GM12878 (cell line): ENCODE measurements at regions not wholly inside any gene's neighbourhood (a gene's known extent, or its start where the extent isn't known, plus 50 kb on each side); places are given as distances from the start of the nearest gene placed in this dataset.

Source experiments
- ATAC-seq: fragments of 200-7000 bp; cut with Tn5 transposase; 3 replicates; pipeline ENCODE4 v1.9.1; 2020; ENCODE audit warnings: mild to moderate bottlenecking, moderate library complexity
- BruUV-seq: library from RNA; stranded (reverse); fragments of 400-500 nt; replicated peaks from 2 replicates; lab custom pipeline; 2021; lab: Mats Ljungman, UMichigan
- CTCF ChIA-PET: fragments of 300-600 bp; sonication (Branson Sonifier 250); formaldehyde crosslinking; extraction: SDS; loops from one replicate; lab custom pipeline; 2021; ENCODE audit warnings: inconsistent platforms; lab: Yijun Ruan, JAX
- POLR2A ChIA-PET: fragments of 350-600 bp; formaldehyde crosslinking; extraction: SDS; loops from one replicate; lab custom pipeline; 2021; ENCODE audit warnings: inconsistent platforms; lab: Charles Lee
- RAD21 ChIA-PET: fragments of 300-600 bp; sonication (Branson Sonifier 250); formaldehyde crosslinking; loops from one replicate; lab custom pipeline; 2023; ENCODE audit warnings: antibody characterized with exemption; ENCODE audit not compliant: unreplicated experiment; lab: Charles Lee
- SMC1A ChIA-PET: fragments of 300-600 bp; sonication (Branson Sonifier 250); formaldehyde crosslinking; loops from one replicate; lab custom pipeline; 2023; ENCODE audit not compliant: unreplicated experiment, uncharacterized antibody; lab: Charles Lee
- DNase-seq: peaks from one replicate; pipeline ENCODE4 v3.0.0-alpha.2; 2011; ENCODE audit warnings: low read depth, low spot score
- FAIRE-seq: peaks from 3 replicates; lab custom pipeline; 2011; peaks lifted over from hg19 to GRCh38; lab: Jason Lieb, UNC
- H2AFZ ChIP-seq: 2 replicates; pipeline ENCODE4 v1.6.0; 2011; ENCODE audit warnings: low read depth, low read length, control low read depth; ENCODE audit not compliant: control insufficient read depth
- H3K27ac ChIP-seq: 2 replicates; pipeline ENCODE4 v1.5.1; 2011; ENCODE audit warnings: control low read depth; ENCODE audit not compliant: control insufficient read depth, insufficient read depth
- H3K27me3 ChIP-seq, 2 experiments: replicated peaks in 1 of 2; 2 replicates each; pipeline versions ENCODE4 v1.6.0 to v1.6.1; 2011; ENCODE audit warnings: low read length in 1 of 2; ENCODE audit not compliant: control insufficient read depth in 2 of 2, insufficient read depth in 2 of 2
- H3K36me3 ChIP-seq, 2 experiments: 2 replicates each; pipeline ENCODE4 v1.5.1; 2011; ENCODE audit warnings: low read length in 1 of 2; ENCODE audit not compliant: control insufficient read depth in 2 of 2, insufficient read depth in 2 of 2
- H3K4me1 ChIP-seq: 2 replicates; pipeline ENCODE4 v1.6.1; 2011; ENCODE audit warnings: mild to moderate bottlenecking, low read length, moderate library complexity, mixed read lengths; ENCODE audit not compliant: control insufficient read depth, insufficient read depth
- H3K4me2 ChIP-seq: 2 replicates; pipeline ENCODE4 v1.6.0; 2011; ENCODE audit warnings: control low read depth; ENCODE audit not compliant: control insufficient read depth, insufficient read depth
- H3K4me3 ChIP-seq: fragments of 200-600 bp; sonication (generic); 2 replicates; pipeline ENCODE4 v1.5.1; 2016
- H3K79me2 ChIP-seq: 2 replicates; pipeline ENCODE4 v1.6.0; 2011; ENCODE audit warnings: low read length; ENCODE audit not compliant: control insufficient read depth, insufficient read depth
- H3K9ac ChIP-seq: 2 replicates; pipeline ENCODE4 v1.8.0; 2011; ENCODE audit warnings: low read length, control low read depth, mixed read lengths; ENCODE audit not compliant: control insufficient read depth, insufficient read depth
- H3K9me3 ChIP-seq: replicated peaks from 3 replicates; pipeline ENCODE4 v1.5.1; 2011; ENCODE audit warnings: mild to moderate bottlenecking, low read length; ENCODE audit not compliant: control insufficient read depth, insufficient read depth
- H4K20me1 ChIP-seq: 2 replicates; pipeline ENCODE4 v1.6.0; 2011; ENCODE audit not compliant: control insufficient read depth, insufficient read depth
- CHD2 ChIP-seq: IDR thresholded peaks from 2 replicates; pipeline ENCODE4 v1.6.1; 2011; ENCODE audit warnings: low read depth, low read length, improper control_type of control experiment, borderline replicate concordance
- CREM ChIP-seq: IDR thresholded peaks from 2 replicates; pipeline ENCODE4 v1.6.1; 2014; ENCODE audit warnings: antibody characterized with exemption, low read depth
- DPF2 ChIP-seq: fragments of 450-650 bp; IDR thresholded peaks from 2 replicates; pipeline ENCODE4 v1.6.1; 2017; ENCODE audit warnings: mild to moderate bottlenecking
- HDGF ChIP-seq: fragments of 450-650 bp; IDR thresholded peaks from 2 replicates; pipeline ENCODE4 v1.6.1; 2016; ENCODE audit warnings: antibody characterized with exemption
- IRF3 ChIP-seq: fragments of 450-650 bp; IDR thresholded peaks from 2 replicates; pipeline ENCODE4 v1.6.1; 2014; ENCODE audit warnings: mild to moderate bottlenecking
- MYC ChIP-seq: IDR thresholded peaks from 2 replicates; pipeline ENCODE4 v1.6.1; 2011; ENCODE audit warnings: mild to moderate bottlenecking, low read length, moderate library complexity, inconsistent platforms; ENCODE audit not compliant: insufficient read depth, insufficient replicate concordance, insufficient read length, severe bottlenecking
- NFIC ChIP-seq: IDR thresholded peaks from 2 replicates; pipeline ENCODE4 v1.6.1; 2012; ENCODE audit warnings: low read depth, mild to moderate bottlenecking, inconsistent platforms, low read length, moderate library complexity
- PAX8 ChIP-seq: fragments of 450-650 bp; IDR thresholded peaks from 2 replicates; pipeline ENCODE4 v1.6.1; 2017; ENCODE audit warnings: mild to moderate bottlenecking, moderate library complexity
- PML ChIP-seq: IDR thresholded peaks from 2 replicates; pipeline ENCODE4 v1.6.1; 2012; ENCODE audit warnings: low read length, inconsistent platforms
- POLR2AphosphoS5 ChIP-seq: IDR thresholded peaks from 2 replicates; pipeline ENCODE4 v1.6.1; 2011; ENCODE audit warnings: mild to moderate bottlenecking, low read length, inconsistent platforms
- POU2F2 ChIP-seq: IDR thresholded peaks from 3 replicates; pipeline ENCODE4 v1.6.1; 2011; ENCODE audit warnings: low read depth, mild to moderate bottlenecking, low read length, borderline replicate concordance
- RAD21 ChIP-seq: IDR thresholded peaks from 2 replicates; pipeline ENCODE4 v1.6.1; 2011; ENCODE audit warnings: mild to moderate bottlenecking, low read depth, low read length, moderate library complexity; ENCODE audit not compliant: insufficient read depth
- SMAD5 ChIP-seq: IDR thresholded peaks from 2 replicates; pipeline ENCODE4 v1.6.1; 2016; ENCODE audit warnings: antibody characterized with exemption, low read depth
- SMC3 ChIP-seq: IDR thresholded peaks from 2 replicates; pipeline ENCODE4 v1.6.1; 2011; ENCODE audit warnings: low read length, improper control_type of control experiment, borderline replicate concordance
- WRNIP1 ChIP-seq: IDR thresholded peaks from 2 replicates; pipeline ENCODE4 v1.6.1; 2011; ENCODE audit warnings: low read depth, low read length, improper control_type of control experiment, borderline replicate concordance
- WGBS: methylation state at CpG from one replicate; pipeline ENCODE4 v1.1.6; 2016; ENCODE audit warnings: low lambda C conversion rate; ENCODE audit not compliant: insufficient replicate concordance, insufficient coverage; ENCODE audit errors: missing lambda C conversion rate; 5-methylcytosine and 5-hydroxymethylcytosine counted together
- in situ Hi-C: fragments of 300-500 bp; cut with MboI; formaldehyde crosslinking; loops from 9 replicates; pipeline ENCODE4 v1.14.3; 2018; ENCODE audit warnings: mixed read lengths
- intact Hi-C: fragments of 100-400 bp; cut with micrococcal nuclease; formaldehyde crosslinking; loops from one replicate; pipeline ENCODE4 v1.14.2; 2022; ENCODE audit not compliant: unreplicated experiment
- TF ChIP-seq, protein P1 (sequence below): fragments of 150-350 bp; IDR thresholded peaks from 2 replicates; pipeline ENCODE4 v1.6.1; 2014; ENCODE audit warnings: mild to moderate bottlenecking, low read depth, low read length

DNA sequence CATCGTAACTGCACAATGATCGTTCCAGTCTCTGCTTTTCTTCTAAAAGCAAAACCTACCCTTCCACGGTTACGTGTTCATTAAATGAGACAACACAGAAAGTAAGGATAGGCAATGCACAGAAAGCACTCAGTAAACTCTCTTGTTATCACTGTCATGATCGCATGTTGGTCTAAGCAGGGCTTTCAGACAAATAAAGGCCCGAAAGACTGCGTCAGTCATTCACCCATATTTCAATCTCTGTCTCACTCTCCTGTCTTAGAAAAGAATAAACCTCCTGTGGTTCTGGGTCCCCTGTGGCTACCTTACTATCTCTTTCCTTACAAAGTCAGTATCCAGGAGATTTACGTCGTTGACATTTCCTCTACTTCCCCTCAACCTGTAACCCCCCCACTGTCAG is 160.9 kb downstream of the VAPA start (continued):
- TF ChIP-seq PML (no peak), PAX8 (no peak), NFIC (no peak)

- Histone ChIP-seq H3K4me2 (no peak overlapping the region), H3K9ac (no peak overlapping the region), H3K27ac (no peak overlapping the region), H2AFZ (no peak overlapping the region), H3K36me3 (no peaks in the 10 kb centered on the region), H3K4me3 (no peak overlapping the region), H3K4me1 (no peaks in the 10 kb centered on the region), H3K9me3 (no peaks in the 10 kb centered on the region; the same call in 2 of the 3 replicates), H3K27me3 (peaks cover 0 to 1% of the 10 kb centered on the region in 2 experiments; a peak in 3 of 4 replicates), H4K20me1 (no peaks in the 10 kb centered on the region), H3K79me2 (no peaks in the 10 kb centered on the region)
- CTCF ChIA-PET, result no interaction called here
- POLR2A ChIA-PET, result no interaction called here
- DNase-seq (no peak), FAIRE-seq (no peak), ATAC-seq (no peak)
- no TSS peak for BruUV-seq
- TF ChIP-seq PAX8, result no peak
- no peak for TF ChIP-seq DPF2
- no peak for TF ChIP-seq MYC
- no peak for TF ChIP-seq POU2F2
- no peak for TF ChIP-seq WRNIP1
- TF ChIP-seq, protein P1, sequence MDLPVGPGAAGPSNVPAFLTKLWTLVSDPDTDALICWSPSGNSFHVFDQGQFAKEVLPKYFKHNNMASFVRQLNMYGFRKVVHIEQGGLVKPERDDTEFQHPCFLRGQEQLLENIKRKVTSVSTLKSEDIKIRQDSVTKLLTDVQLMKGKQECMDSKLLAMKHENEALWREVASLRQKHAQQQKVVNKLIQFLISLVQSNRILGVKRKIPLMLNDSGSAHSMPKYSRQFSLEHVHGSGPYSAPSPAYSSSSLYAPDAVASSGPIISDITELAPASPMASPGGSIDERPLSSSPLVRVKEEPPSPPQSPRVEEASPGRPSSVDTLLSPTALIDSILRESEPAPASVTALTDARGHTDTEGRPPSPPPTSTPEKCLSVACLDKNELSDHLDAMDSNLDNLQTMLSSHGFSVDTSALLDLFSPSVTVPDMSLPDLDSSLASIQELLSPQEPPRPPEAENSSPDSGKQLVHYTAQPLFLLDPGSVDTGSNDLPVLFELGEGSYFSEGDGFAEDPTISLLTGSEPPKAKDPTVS, result no peak
- no peak for TF ChIP-seq POLR2AphosphoS5
- no peak for TF ChIP-seq SMC3
- no peak for TF ChIP-seq HDGF
- TF ChIP-seq RAD21, result no peak
- TF ChIP-seq IRF3, result no peak
- no peak for TF ChIP-seq CREM
- no peak for TF ChIP-seq CHD2
- no peak for TF ChIP-seq SMAD5
- RAD21 ChIA-PET, result no interaction called here
- 28% methylated on average over 5 of the region's 5 CpGs for WGBS
- SMC1A ChIA-PET, result no interaction called here
- in situ Hi-C loops (no loop called here), intact Hi-C loops (no loop called here)
Measured at GRCh38 chr18:10076502-10077030, 162.8 kb downstream of the VAPA start.
